GM12878 (cell line): ENCODE measurements at regions not wholly inside any gene's neighbourhood (a gene's known extent, or its start where the extent isn't known, plus 50 kb on each side); places are given as distances from the start of the nearest gene placed in this dataset.

Experiments
- ASH2L ChIP-seq: fragments of 300-600, 200-600 bp; sonication (generic); IDR thresholded peaks from 2 replicates; pipeline ENCODE4 v1.6.1; 2017; ENCODE audit warnings: low read depth, mild to moderate bottlenecking, borderline replicate concordance
- BRCA1 ChIP-seq: IDR thresholded peaks from 2 replicates; pipeline ENCODE4 v1.6.1; 2011; ENCODE audit warnings: low read depth, low read length, improper control_type of control experiment
- JUNB ChIP-seq: IDR thresholded peaks from 2 replicates; pipeline ENCODE4 v1.6.1; 2016; ENCODE audit warnings: antibody characterized with exemption, mild to moderate bottlenecking
- MTA3 ChIP-seq: IDR thresholded peaks from 2 replicates; pipeline ENCODE4 v1.6.1; 2012; ENCODE audit warnings: low read length, inconsistent platforms, borderline replicate concordance
- ZNF274 ChIP-seq: IDR thresholded peaks from one replicate; pipeline ENCODE4 v1.8.0; 2011; ENCODE audit not compliant: insufficient read length, insufficient read depth
- TF ChIP-seq, protein P1 (sequence below): IDR thresholded peaks from 2 replicates; pipeline ENCODE4 v1.6.1; 2012; ENCODE audit warnings: low read length, inconsistent platforms
- TF ChIP-seq, protein P2 (sequence below): IDR thresholded peaks from 2 replicates; pipeline ENCODE4 v1.6.1; 2012; ENCODE audit warnings: low read depth, low read length, improper control_type of control experiment
- TF ChIP-seq, protein P3 (sequence below): fragments of 450-650 bp; IDR thresholded peaks from 2 replicates; pipeline ENCODE4 v1.6.1; 2016; ENCODE audit warnings: mild to moderate bottlenecking, moderate library complexity, borderline replicate concordance

DNA sequence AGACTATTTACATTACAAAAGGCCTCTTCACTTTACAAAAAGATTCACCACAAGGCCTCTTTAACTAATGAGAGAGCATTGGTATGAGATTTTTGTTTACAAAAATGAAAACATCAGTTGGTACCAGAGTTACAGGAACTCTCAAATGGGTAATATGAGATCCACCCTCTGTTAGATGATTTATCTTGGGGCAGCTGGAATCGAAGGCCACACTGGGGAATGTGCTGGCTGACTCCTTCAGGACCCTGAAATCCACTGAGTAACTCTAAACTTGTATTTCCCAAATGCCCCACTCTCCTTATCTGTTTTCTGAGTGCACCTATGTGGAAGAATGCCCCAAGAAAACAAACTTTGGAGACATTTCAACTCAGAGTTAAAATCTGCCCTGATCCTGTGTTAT lies 232.9 kb upstream of the F9 start:
- TF ChIP-seq, protein P1, sequence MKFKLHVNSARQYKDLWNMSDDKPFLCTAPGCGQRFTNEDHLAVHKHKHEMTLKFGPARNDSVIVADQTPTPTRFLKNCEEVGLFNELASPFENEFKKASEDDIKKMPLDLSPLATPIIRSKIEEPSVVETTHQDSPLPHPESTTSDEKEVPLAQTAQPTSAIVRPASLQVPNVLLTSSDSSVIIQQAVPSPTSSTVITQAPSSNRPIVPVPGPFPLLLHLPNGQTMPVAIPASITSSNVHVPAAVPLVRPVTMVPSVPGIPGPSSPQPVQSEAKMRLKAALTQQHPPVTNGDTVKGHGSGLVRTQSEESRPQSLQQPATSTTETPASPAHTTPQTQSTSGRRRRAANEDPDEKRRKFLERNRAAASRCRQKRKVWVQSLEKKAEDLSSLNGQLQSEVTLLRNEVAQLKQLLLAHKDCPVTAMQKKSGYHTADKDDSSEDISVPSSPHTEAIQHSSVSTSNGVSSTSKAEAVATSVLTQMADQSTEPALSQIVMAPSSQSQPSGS: no peak
- TF ChIP-seq MTA3 (no peak), ZNF274 (no peak), JUNB (no peak), ASH2L (no peak), BRCA1 (no peak)
- TF ChIP-seq, protein P2, sequence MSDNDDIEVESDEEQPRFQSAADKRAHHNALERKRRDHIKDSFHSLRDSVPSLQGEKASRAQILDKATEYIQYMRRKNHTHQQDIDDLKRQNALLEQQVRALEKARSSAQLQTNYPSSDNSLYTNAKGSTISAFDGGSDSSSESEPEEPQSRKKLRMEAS: no peak
- TF ChIP-seq, protein P3, sequence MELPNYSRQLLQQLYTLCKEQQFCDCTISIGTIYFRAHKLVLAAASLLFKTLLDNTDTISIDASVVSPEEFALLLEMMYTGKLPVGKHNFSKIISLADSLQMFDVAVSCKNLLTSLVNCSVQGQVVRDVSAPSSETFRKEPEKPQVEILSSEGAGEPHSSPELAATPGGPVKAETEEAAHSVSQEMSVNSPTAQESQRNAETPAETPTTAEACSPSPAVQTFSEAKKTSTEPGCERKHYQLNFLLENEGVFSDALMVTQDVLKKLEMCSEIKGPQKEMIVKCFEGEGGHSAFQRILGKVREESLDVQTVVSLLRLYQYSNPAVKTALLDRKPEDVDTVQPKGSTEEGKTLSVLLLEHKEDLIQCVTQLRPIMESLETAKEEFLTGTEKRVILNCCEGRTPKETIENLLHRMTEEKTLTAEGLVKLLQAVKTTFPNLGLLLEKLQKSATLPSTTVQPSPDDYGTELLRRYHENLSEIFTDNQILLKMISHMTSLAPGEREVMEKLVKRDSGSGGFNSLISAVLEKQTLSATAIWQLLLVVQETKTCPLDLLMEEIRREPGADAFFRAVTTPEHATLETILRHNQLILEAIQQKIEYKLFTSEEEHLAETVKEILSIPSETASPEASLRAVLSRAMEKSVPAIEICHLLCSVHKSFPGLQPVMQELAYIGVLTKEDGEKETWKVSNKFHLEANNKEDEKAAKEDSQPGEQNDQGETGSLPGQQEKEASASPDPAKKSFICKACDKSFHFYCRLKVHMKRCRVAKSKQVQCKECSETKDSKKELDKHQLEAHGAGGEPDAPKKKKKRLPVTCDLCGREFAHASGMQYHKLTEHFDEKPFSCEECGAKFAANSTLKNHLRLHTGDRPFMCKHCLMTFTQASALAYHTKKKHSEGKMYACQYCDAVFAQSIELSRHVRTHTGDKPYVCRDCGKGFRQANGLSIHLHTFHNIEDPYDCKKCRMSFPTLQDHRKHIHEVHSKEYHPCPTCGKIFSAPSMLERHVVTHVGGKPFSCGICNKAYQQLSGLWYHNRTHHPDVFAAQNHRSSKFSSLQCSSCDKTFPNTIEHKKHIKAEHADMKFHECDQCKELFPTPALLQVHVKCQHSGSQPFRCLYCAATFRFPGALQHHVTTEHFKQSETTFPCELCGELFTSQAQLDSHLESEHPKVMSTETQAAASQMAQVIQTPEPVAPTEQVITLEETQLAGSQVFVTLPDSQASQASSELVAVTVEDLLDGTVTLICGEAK: no peak
